CD14-positive monocyte (primary cell): ENCODE measurements at regions not wholly inside any gene's neighbourhood (a gene's known extent, or its start where the extent isn't known, plus 50 kb on each side); places are given as distances from the start of the nearest gene placed in this dataset.

Source experiments
- DNase-seq, 3 donors: peaks; one replicate each; pipeline ENCODE4 v3.0.0-alpha.2; 2011 to 2022
- H2AFZ ChIP-seq: 2 replicates; pipeline ENCODE4 v1.6.0; 2012; ENCODE audit warnings: mild to moderate bottlenecking, low read depth, low read length, inconsistent platforms; ENCODE audit not compliant: insufficient read depth, poor library complexity, severe bottlenecking
- H3K27ac ChIP-seq, 2 donors: 1 replicate in 1 of 2; 2 replicates in 1 of 2; pipeline ENCODE4 v1.5.1; 2012 to 2013; ENCODE audit warnings: low read length in 2 of 2, control low read depth in 1 of 2, inconsistent platforms in 1 of 2, low read depth in 1 of 2, mild to moderate bottlenecking in 1 of 2
- H3K27me3 ChIP-seq, 2 donors: one replicate each; pipeline versions ENCODE4 v1.6.0 to v1.6.1; 2011 to 2013; ENCODE audit warnings: low read length in 2 of 2; ENCODE audit not compliant: control insufficient read depth in 2 of 2, insufficient read depth in 2 of 2
- H3K36me3 ChIP-seq, 2 donors: replicated peaks in 1 of 2; 1 replicate in 1 of 2; 2 replicates in 1 of 2; pipeline versions ENCODE4 v1.5.1 to v1.6.1; 2012 to 2013; ENCODE audit warnings: low read length in 2 of 2, control low read depth in 1 of 2, inconsistent platforms in 1 of 2, mild to moderate bottlenecking in 1 of 2; ENCODE audit not compliant: insufficient read depth in 2 of 2, control insufficient read depth in 1 of 2
- H3K4me1 ChIP-seq, 2 donors: 1 replicate in 1 of 2; 2 replicates in 1 of 2; pipeline versions ENCODE4 v1.5.1 to v1.6.1; 2012 to 2013; ENCODE audit warnings: low read length in 2 of 2, control low read depth in 1 of 2, inconsistent platforms in 1 of 2, mild to moderate bottlenecking in 1 of 2, moderate library complexity in 1 of 2; ENCODE audit not compliant: insufficient read depth in 2 of 2, control insufficient read depth in 1 of 2
- H3K4me2 ChIP-seq: replicated peaks from 2 replicates; pipeline ENCODE3; 2012; ENCODE audit warnings: low read length, moderate library complexity, mild to moderate bottlenecking; ENCODE audit not compliant: poor library complexity, severe bottlenecking; ENCODE audit errors: extremely low read depth
- H3K4me3 ChIP-seq, 3 experiments: fragments of 200-600 bp in 1 of 3; sonication (generic) in 1 of 3; replicated peaks in 1 of 3; 1 replicate in 2 of 3; 2 replicates in 1 of 3; pipeline ENCODE4 v1.5.1; 2011 to 2013; ENCODE audit warnings: low read length in 3 of 3, mild to moderate bottlenecking in 3 of 3, control low read depth in 2 of 3, low read depth in 2 of 3, inconsistent platforms in 1 of 3, moderate library complexity in 1 of 3
- H3K79me2 ChIP-seq: 2 replicates; pipeline ENCODE4 v1.6.0; 2012; ENCODE audit warnings: mild to moderate bottlenecking, control low read depth, inconsistent platforms, low read length, moderate library complexity; ENCODE audit not compliant: insufficient read depth
- H3K9ac ChIP-seq: 2 replicates; pipeline ENCODE4 v1.6.0; 2017; ENCODE audit warnings: low read length, mild to moderate bottlenecking; ENCODE audit not compliant: insufficient read depth, poor library complexity, severe bottlenecking
- H3K9me3 ChIP-seq, 2 donors: replicated peaks in 1 of 2; 1 replicate in 1 of 2; 2 replicates in 1 of 2; pipeline versions ENCODE4 v1.5.1 to v1.6.1; 2012 to 2013; ENCODE audit warnings: low read length in 2 of 2, control low read depth in 1 of 2; ENCODE audit not compliant: control insufficient read depth in 1 of 2, insufficient read depth in 1 of 2
- H4K20me1 ChIP-seq: 2 replicates; pipeline ENCODE4 v1.6.0; 2012; ENCODE audit warnings: mild to moderate bottlenecking, low read length, control low read depth, moderate library complexity; ENCODE audit not compliant: insufficient read depth
- H3K27ac Mint-ChIP-seq, 7 donors: one replicate each; pipeline ENCODE4 v1.8.0; 2020; ENCODE audit warnings: mild to moderate bottlenecking in 7 of 7, mixed read lengths in 7 of 7, moderate library complexity in 6 of 7, inconsistent platforms in 2 of 7
- H3K27me3 Mint-ChIP-seq, 3 donors: one replicate each; pipeline ENCODE4 v1.8.0; 2021 to 2022; ENCODE audit warnings: low read depth in 3 of 3, mild to moderate bottlenecking in 3 of 3, mixed read lengths in 3 of 3, moderate library complexity in 3 of 3, inconsistent platforms in 1 of 3
- H3K36me3 Mint-ChIP-seq, 2 donors: one replicate each; pipeline ENCODE4 v1.8.0; 2020; ENCODE audit warnings: mixed read lengths in 2 of 2, inconsistent platforms in 1 of 2, mild to moderate bottlenecking in 1 of 2
- H3K4me1 Mint-ChIP-seq: one replicate; pipeline ENCODE4 v1.8.0; 2020; ENCODE audit warnings: mild to moderate bottlenecking, mixed read lengths
- H3K4me3 Mint-ChIP-seq, 2 donors: one replicate each; pipeline ENCODE4 v1.8.0; 2020; ENCODE audit warnings: mild to moderate bottlenecking in 2 of 2, mixed read lengths in 2 of 2, moderate library complexity in 1 of 2
- H3K9me3 Mint-ChIP-seq, 7 donors: one replicate each; pipeline ENCODE4 v1.8.0; 2020 to 2022; ENCODE audit warnings: mixed read lengths in 7 of 7, mild to moderate bottlenecking in 6 of 7, moderate library complexity in 6 of 7, inconsistent platforms in 2 of 7
- WGBS: methylation state at CpG from one replicate; pipeline ENCODE4 v1.1.5; 2013; ENCODE audit warnings: missing lambda C conversion rate; ENCODE audit not compliant: insufficient coverage; 5-methylcytosine and 5-hydroxymethylcytosine counted together
- intact Hi-C, 2 donors: fragments of 100-400 bp; cut with micrococcal nuclease; formaldehyde crosslinking; loops; one replicate each; pipeline versions ENCODE4 v1.15.0 to v1.15.1; 2023
- TF ChIP-seq, protein P1 (sequence below): fragments of 200-600 bp; IDR thresholded peaks from one replicate; pipeline ENCODE4 v1.8.0; 2022; ENCODE audit warnings: antibody characterized with exemption, mild to moderate bottlenecking

DNA sequence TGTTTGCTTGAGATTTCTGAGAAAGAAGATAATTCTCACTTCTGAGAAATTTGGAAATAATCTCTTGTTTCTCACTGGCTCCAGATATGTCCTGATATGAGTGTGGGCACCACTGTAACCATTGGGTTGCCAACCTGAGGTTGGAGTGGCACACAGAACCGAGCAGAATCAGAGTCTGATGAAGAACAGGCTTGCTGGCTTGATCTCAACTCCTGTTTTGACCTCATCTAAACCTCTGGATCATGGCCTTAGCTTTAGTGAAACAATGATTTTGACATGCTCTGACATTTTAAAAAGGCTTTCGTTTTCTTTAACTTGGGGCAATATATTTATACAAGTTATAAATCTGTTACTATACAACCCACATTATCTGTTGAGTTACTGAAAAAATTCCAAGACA is 548.0 kb downstream of the IRS1 start:
- H3K4me1 ChIP-seq = no peaks in the 10 kb centered on the region
- no peak overlapping the region for H3K27ac Mint-ChIP-seq
- intact Hi-C loops = no loop called here
- no peak overlapping the region for H3K9ac ChIP-seq
- no peak overlapping the region for H3K4me3 ChIP-seq
- no peaks in the 10 kb centered on the region for H3K36me3 ChIP-seq
- no CpG with 5 or more reads among the region's 2 CpGs for WGBS
- no peaks in the 10 kb centered on the region for H3K36me3 Mint-ChIP-seq
- no peak overlapping the region for H2AFZ ChIP-seq
- H3K27me3 ChIP-seq = no peaks in the 10 kb centered on the region
- no peaks in the 10 kb centered on the region for H4K20me1 ChIP-seq
- peaks cover 0 to 13% (median 3%) of the 10 kb centered on the region in 7 donors for H3K9me3 Mint-ChIP-seq
- no peak overlapping the region for H3K4me2 ChIP-seq
- peaks cover 4% of the 10 kb centered on the region for H3K4me1 Mint-ChIP-seq
- H3K9me3 ChIP-seq = no peaks in the 10 kb centered on the region
- no peak for DNase-seq
- TF ChIP-seq, protein P1, sequence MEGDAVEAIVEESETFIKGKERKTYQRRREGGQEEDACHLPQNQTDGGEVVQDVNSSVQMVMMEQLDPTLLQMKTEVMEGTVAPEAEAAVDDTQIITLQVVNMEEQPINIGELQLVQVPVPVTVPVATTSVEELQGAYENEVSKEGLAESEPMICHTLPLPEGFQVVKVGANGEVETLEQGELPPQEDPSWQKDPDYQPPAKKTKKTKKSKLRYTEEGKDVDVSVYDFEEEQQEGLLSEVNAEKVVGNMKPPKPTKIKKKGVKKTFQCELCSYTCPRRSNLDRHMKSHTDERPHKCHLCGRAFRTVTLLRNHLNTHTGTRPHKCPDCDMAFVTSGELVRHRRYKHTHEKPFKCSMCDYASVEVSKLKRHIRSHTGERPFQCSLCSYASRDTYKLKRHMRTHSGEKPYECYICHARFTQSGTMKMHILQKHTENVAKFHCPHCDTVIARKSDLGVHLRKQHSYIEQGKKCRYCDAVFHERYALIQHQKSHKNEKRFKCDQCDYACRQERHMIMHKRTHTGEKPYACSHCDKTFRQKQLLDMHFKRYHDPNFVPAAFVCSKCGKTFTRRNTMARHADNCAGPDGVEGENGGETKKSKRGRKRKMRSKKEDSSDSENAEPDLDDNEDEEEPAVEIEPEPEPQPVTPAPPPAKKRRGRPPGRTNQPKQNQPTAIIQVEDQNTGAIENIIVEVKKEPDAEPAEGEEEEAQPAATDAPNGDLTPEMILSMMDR = no peak
- no peak overlapping the region for H3K4me3 Mint-ChIP-seq
- peaks cover 3 to 7% (median 6%) of the 10 kb centered on the region in 3 donors for H3K27me3 Mint-ChIP-seq
- H3K27ac ChIP-seq = no peak overlapping the region
- no peaks in the 10 kb centered on the region for H3K79me2 ChIP-seq

DNA sequence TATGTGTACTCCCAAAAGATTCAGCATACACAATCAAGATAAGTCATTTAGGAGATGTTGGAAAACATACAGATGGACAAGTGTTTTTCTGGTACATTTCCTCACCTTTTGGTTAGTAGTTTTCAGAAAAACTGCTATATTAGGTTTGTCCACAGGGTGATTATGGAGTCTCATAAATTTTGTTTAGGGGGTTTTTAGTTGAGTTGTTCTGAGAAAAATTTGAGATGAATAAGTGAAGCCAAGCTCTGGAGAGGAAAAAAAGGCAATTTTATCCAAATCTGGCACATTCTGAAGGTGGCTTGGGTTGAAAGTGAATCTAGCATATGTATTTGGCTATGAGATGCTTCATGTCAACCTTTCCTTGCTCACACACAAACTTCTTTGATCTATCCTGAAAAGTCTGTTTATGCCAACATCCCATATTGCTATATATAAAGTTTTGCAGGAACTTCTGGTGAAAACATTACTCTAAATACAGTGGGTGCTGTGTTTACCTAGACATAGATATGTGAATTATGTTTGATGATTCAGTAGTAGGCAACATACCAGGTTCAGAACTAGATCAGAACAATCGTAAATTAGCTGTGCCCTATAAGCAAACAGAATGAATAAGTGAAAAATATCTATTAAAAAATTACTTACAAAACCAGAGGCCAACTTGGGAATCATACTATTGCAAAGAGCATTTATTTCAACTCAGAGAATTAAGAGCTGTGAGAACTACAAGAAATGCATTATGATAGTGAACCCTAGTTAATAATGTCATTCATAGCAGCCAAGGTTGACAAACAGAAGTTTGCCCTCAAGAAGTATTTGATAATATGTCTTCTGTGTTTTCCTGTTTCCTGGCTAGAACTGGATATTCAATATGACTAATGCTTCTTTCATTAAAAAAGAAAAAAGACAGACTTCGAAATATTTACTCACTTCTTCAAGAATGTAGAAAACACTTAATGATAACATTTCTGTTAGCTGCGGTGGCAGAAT is 552.0 kb downstream of the IRS1 start:
- no peaks in the 10 kb centered on the region for H3K36me3 Mint-ChIP-seq
- H3K4me1 Mint-ChIP-seq = no peaks in the 10 kb centered on the region
- H3K4me1 ChIP-seq = no peaks in the 10 kb centered on the region
- no peak for DNase-seq
- H2AFZ ChIP-seq = no peak overlapping the region
- H3K4me2 ChIP-seq = no peak overlapping the region
- H3K27me3 Mint-ChIP-seq = peaks cover 2 to 7% (median 5%) of the 10 kb centered on the region in 3 donors
- H3K27ac ChIP-seq = no peak overlapping the region
- H3K9me3 Mint-ChIP-seq = peaks cover 5 to 16% (median 10%) of the 10 kb centered on the region in 7 donors
- no peaks in the 10 kb centered on the region for H3K36me3 ChIP-seq
- no CpG with 5 or more reads among the region's 3 CpGs for WGBS
- no peaks in the 10 kb centered on the region for H4K20me1 ChIP-seq
- no peak overlapping the region for H3K4me3 ChIP-seq
- H3K9ac ChIP-seq = no peak overlapping the region
- peaks cover 5 to 6% of the 10 kb centered on the region in 2 donors for H3K9me3 ChIP-seq
- TF ChIP-seq, protein P1 = no peak
- no peaks in the 10 kb centered on the region for H3K79me2 ChIP-seq
- H3K27me3 ChIP-seq = no peaks in the 10 kb centered on the region
- no peak overlapping the region for H3K4me3 Mint-ChIP-seq
- H3K27ac Mint-ChIP-seq = no peak overlapping the region
- intact Hi-C loops = no loop called here
